EL (cell line): ENCODE measurements at regions not wholly inside any gene's neighbourhood (a gene's known extent, or its start where the extent isn't known, plus 50 kb on each side); places are given as distances from the start of the nearest gene placed in this dataset.
"Not testable (repeated sequence)": the region's sequence is repeated elsewhere in the genome, so short reads cannot be mapped to it uniquely, and the experiment has no call there.

Experiments
- DNase-seq: peaks from one replicate; pipeline ENCODE4 v3.0.0-alpha.2; 2016

GRCh38 chr1:207196135-207196534 is 92.1 kb downstream of the C4BPA start:
- not testable (repeated sequence) for DNase-seq

- DNase-seq = not testable (repeated sequence)
Measured at GRCh38 chr1:207201534-207201933, 97.5 kb downstream of the C4BPA start.

GRCh38 chr1:207202480-207202879 is 98.4 kb downstream of the C4BPA start:
- DNase-seq = no peak

GRCh38 chr1:207203541-207203940 is 99.5 kb downstream of the C4BPA start:
- no peak for DNase-seq

GRCh38 chr1:207205614-207206061 is 101.6 kb downstream of the C4BPA start:
- no peak for DNase-seq

GRCh38 chr1:207208691-207209090 is 104.7 kb downstream of the C4BPA start:
- not testable (repeated sequence) for DNase-seq

- DNase-seq = no peak
Measured at GRCh38 chr1:207214453-207214852, 107.0 kb upstream of the CD55 start.

GRCh38 chr1:207217778-207218511 is 103.5 kb upstream of the CD55 start:
- DNase-seq = no peak

- DNase-seq = no peak
Measured at GRCh38 chr1:207218512-207219362, 102.7 kb upstream of the CD55 start.

- no peak for DNase-seq
Measured at GRCh38 chr1:207219979-207220889, 101.2 kb upstream of the CD55 start.

- DNase-seq = no peak
Measured at GRCh38 chr1:207221934-207222351, 99.5 kb upstream of the CD55 start.

GRCh38 chr1:207223162-207223561 is 98.3 kb upstream of the CD55 start:
- DNase-seq = no peak

GRCh38 chr1:207224666-207225065 is 96.8 kb upstream of the CD55 start:
- no peak for DNase-seq

GRCh38 chr1:207227131-207227630 is 94.3 kb upstream of the CD55 start:
- DNase-seq = no peak

- DNase-seq = no peak
Measured at GRCh38 chr1:207228987-207229386, 92.5 kb upstream of the CD55 start.

GRCh38 chr1:207230441-207230840 is 91.0 kb upstream of the CD55 start:
- no peak for DNase-seq

GRCh38 chr1:207234690-207235089 is 86.8 kb upstream of the CD55 start:
- no peak for DNase-seq

GRCh38 chr1:207239874-207240273 is 81.6 kb upstream of the CD55 start:
- DNase-seq = no peak

- peak; percentile 56 for DNase-seq
Measured at GRCh38 chr1:207240325-207241101, 81.0 kb upstream of the CD55 start.

GRCh38 chr1:207241164-207241934 is 80.1 kb upstream of the CD55 start:
- no peak for DNase-seq
